Upper lobe of left lung (tissue), 6 donors: ENCODE measurements at regions not wholly inside any gene's neighbourhood (a gene's known extent, or its start where the extent isn't known, plus 50 kb on each side); places are given as distances from the start of the nearest gene placed in this dataset.
"Not testable (repeated sequence)": the region's sequence is repeated elsewhere in the genome, so short reads cannot be mapped to it uniquely, and the experiment has no call there.

Experiments
- ATAC-seq, 2 donors: fragments of 200-7000 bp; cut with Tn5 transposase; one replicate each; pipeline ENCODE4 v1.9.1; 2022; ENCODE audit warnings: mild to moderate bottlenecking in 2 of 2, moderate library complexity in 2 of 2; ENCODE audit not compliant: low FRiP score in 2 of 2
- DNase-seq, 2 donors: peaks; one replicate each; pipeline ENCODE4 v3.0.0-alpha.2; 2019 to 2020
- H3K27ac ChIP-seq, 4 donors: fragments of 200-600 bp; sonication (generic); one replicate each; pipeline ENCODE4 v1.5.1; 2016 to 2019
- H3K27me3 ChIP-seq, 4 donors: fragments of 200-600 bp; sonication (generic); one replicate each; pipeline ENCODE4 v1.5.1; 2017 to 2019
- H3K36me3 ChIP-seq, 4 donors: fragments of 200-600 bp; sonication (generic); one replicate each; pipeline ENCODE4 v1.5.1; 2016 to 2019
- H3K4me1 ChIP-seq, 4 donors: fragments of 200-600 bp; sonication (generic); one replicate each; pipeline ENCODE4 v1.5.1; 2018 to 2019
- H3K4me3 ChIP-seq, 4 donors: fragments of 200-600 bp; sonication (generic); one replicate each; pipeline ENCODE4 v1.5.1; 2017 to 2019; ENCODE audit warnings: mild to moderate bottlenecking in 2 of 4, moderate library complexity in 1 of 4
- H3K9me3 ChIP-seq, 4 donors: fragments of 200-600 bp; sonication (generic); one replicate each; pipeline ENCODE4 v1.5.1; 2018 to 2019
- EP300 ChIP-seq, 4 donors: sonication (generic); formaldehyde crosslinking; IDR thresholded peaks; one replicate each; pipeline ENCODE4 v1.5.1; 2017; ENCODE audit warnings: antibody characterized with exemption in 4 of 4, control low read depth in 2 of 4
- POLR2A ChIP-seq, 4 donors: fragments of 450-650 bp; IDR thresholded peaks; one replicate each; pipeline ENCODE4 v1.5.1; 2016 to 2017; ENCODE audit warnings: antibody characterized with exemption in 4 of 4, mild to moderate bottlenecking in 2 of 4
- POLR2AphosphoS5 ChIP-seq, 2 donors: sonication (generic); formaldehyde crosslinking; IDR thresholded peaks; one replicate each; pipeline ENCODE4 v1.5.1; 2017; ENCODE audit warnings: antibody characterized with exemption in 2 of 2
- WGBS, 2 donors: methylation state at CpG; one replicate each; pipeline ENCODE4 v1.1.5; 2017 to 2018; 5-methylcytosine and 5-hydroxymethylcytosine counted together
- TF ChIP-seq, protein P1 (sequence below), 6 experiments: fragments of 450-650 bp in 4 of 6; fragments of 200-600 bp in 2 of 6; sonication (generic) in 2 of 6; IDR thresholded peaks; one replicate each; pipeline ENCODE4 v1.5.1; 2016 to 2019; ENCODE audit warnings: antibody characterized with exemption in 6 of 6
- donor health status: DM: no; HTN: no; CAD: no; lungs with moderate emphysema.
- donor health status: DM: no; HTN: yes; CAD: no; lungs with severe emphysema.

GRCh38 chr9:24071716-24072115 is 245.7 kb upstream of the ELAVL2 start:
- TF ChIP-seq POLR2AphosphoS5 (IDR thresholded peaks at IDR 0.05): no peak
- no peak for TF ChIP-seq EP300 (IDR thresholded peaks at IDR 0.05)
- TF ChIP-seq, protein P1, sequence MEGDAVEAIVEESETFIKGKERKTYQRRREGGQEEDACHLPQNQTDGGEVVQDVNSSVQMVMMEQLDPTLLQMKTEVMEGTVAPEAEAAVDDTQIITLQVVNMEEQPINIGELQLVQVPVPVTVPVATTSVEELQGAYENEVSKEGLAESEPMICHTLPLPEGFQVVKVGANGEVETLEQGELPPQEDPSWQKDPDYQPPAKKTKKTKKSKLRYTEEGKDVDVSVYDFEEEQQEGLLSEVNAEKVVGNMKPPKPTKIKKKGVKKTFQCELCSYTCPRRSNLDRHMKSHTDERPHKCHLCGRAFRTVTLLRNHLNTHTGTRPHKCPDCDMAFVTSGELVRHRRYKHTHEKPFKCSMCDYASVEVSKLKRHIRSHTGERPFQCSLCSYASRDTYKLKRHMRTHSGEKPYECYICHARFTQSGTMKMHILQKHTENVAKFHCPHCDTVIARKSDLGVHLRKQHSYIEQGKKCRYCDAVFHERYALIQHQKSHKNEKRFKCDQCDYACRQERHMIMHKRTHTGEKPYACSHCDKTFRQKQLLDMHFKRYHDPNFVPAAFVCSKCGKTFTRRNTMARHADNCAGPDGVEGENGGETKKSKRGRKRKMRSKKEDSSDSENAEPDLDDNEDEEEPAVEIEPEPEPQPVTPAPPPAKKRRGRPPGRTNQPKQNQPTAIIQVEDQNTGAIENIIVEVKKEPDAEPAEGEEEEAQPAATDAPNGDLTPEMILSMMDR (IDR thresholded peaks at IDR 0.05): no peak
- no peak for TF ChIP-seq POLR2A (IDR thresholded peaks at IDR 0.05)
- 44 to 70% methylated on average over 2 of the region's 2 CpGs for WGBS, 2 donors

DNA sequence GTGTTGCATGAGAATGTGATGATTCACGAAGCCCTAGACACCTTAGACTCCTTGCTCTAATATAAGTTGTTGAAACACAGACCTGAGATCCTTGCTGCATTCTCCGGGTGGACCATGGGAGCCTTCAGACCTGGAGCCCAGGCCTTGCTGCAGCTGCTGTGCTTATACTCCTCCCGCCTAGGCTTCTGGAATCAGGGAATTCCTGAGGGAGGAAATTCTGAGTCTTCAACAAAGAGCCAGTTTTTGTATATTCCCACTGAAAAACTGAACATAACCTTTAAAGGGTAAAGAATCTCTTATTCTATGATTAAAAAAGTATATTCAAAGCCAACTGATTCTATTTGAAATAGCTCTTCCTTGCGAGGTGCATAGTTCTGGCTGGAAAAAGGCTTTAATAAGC is 245.1 kb upstream of the ELAVL2 start:
- ATAC-seq (no peak), DNase-seq (no peak)
- Histone ChIP-seq H3K27me3 (no peaks in the 10 kb centered on the region), H3K4me1 (no peaks in the 10 kb centered on the region), H3K36me3 (no peaks in the 10 kb centered on the region), H3K4me3 (no peak overlapping the region), H3K27ac (no peak overlapping the region), H3K9me3 (no peaks in the 10 kb centered on the region)
- 68 to 83% methylated on average over 4 of the region's 4 CpGs for WGBS, 2 donors
- TF ChIP-seq POLR2AphosphoS5 (IDR thresholded peaks at IDR 0.05) (no peak), EP300 (IDR thresholded peaks at IDR 0.05) (no peak), POLR2A (IDR thresholded peaks at IDR 0.05) (no peak)
- TF ChIP-seq, protein P1 (IDR thresholded peaks at IDR 0.05): no peak

More at GRCh38 chr9:24071716-24072115, 245.7 kb upstream of the ELAVL2 start:
- H3K9me3 ChIP-seq: no peaks in the 10 kb centered on the region
- H3K36me3 ChIP-seq: no peaks in the 10 kb centered on the region
- H3K27ac ChIP-seq: no peak overlapping the region
- no peak for ATAC-seq
- H3K27me3 ChIP-seq: no peaks in the 10 kb centered on the region
- no peak overlapping the region for H3K4me3 ChIP-seq
- no peak for DNase-seq
- no peaks in the 10 kb centered on the region for H3K4me1 ChIP-seq

DNA sequence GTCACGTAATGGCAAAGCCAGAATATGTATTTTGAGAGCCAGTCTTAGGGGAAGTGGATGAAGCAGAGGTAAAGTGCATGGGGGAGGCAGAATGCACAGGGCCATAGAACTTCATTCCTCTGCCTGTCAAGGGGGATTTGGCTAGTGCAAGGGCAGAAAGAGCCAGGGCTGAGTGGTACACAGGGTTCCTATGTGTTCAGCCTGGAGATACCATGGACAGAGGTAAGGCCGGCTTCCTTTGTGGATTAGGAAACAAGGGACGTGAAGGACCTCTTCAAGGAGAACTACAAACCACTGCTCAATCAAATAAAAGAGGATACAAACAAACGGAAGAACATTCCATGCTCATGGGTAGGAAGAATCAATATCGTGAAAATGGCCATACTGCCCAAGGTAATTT is 241.1 kb upstream of the ELAVL2 start:
- not testable (repeated sequence) for DNase-seq, H3K36me3 ChIP-seq, ATAC-seq, H3K27me3 ChIP-seq, H3K9me3 ChIP-seq, H3K4me1 ChIP-seq, H3K4me3 ChIP-seq, H3K27ac ChIP-seq
- 61 to 67% methylated on average over 4 to 5 of the region's 5 CpGs for WGBS, 2 donors

DNA sequence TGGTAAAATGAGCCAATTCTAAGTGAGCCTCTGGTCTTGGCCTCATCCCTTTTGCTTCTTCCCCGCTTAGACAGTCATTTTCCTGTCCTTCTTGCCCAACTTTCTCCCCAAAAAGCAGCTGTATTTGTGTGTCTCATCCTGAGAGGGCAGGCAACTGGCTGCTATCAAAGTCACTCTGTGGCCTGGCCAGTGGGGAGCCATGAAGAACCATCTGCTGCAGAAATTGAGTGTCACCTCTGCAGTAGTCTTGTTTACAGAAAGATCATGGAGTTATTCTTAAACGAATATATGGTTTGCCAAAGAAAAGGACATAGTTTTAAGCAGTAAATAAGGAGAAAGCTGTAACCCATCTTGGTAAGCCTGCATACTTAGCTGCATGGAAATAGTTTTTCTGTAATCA is 233.6 kb upstream of the ELAVL2 start:
- DNase-seq: no peak
- 40 to 47% methylated on average over 2 of the region's 2 CpGs for WGBS, 2 donors
- H3K9me3 ChIP-seq: peaks cover 0 to 4% (median 0%) of the 10 kb centered on the region in 4 donors
- no peak for ATAC-seq
- TF ChIP-seq EP300 (IDR thresholded peaks at IDR 0.05) (no peak), POLR2AphosphoS5 (IDR thresholded peaks at IDR 0.05) (no peak), POLR2A (IDR thresholded peaks at IDR 0.05) (no peak)
- TF ChIP-seq, protein P1 (IDR thresholded peaks at IDR 0.05): no peak
- no peak overlapping the region for H3K27ac ChIP-seq
- no peaks in the 10 kb centered on the region for H3K4me1 ChIP-seq
- H3K4me3 ChIP-seq: no peak overlapping the region
- H3K36me3 ChIP-seq: no peaks in the 10 kb centered on the region
- no peaks in the 10 kb centered on the region for H3K27me3 ChIP-seq

GRCh38 chr9:24051587-24051986 is 225.5 kb upstream of the ELAVL2 start:
- Histone ChIP-seq H3K4me1 (no peaks in the 10 kb centered on the region), H3K27ac (no peak overlapping the region), H3K27me3 (no peaks in the 10 kb centered on the region), H3K9me3 (no peaks in the 10 kb centered on the region), H3K4me3 (no peak overlapping the region), H3K36me3 (no peaks in the 10 kb centered on the region)
- DNase-seq (no peak), ATAC-seq (no peak)
- WGBS, 2 donors: 79 to 80% methylated on average over 3 of the region's 3 CpGs
- TF ChIP-seq EP300 (IDR thresholded peaks at IDR 0.05) (no peak), POLR2AphosphoS5 (IDR thresholded peaks at IDR 0.05) (no peak), POLR2A (IDR thresholded peaks at IDR 0.05) (no peak)
- TF ChIP-seq, protein P1 (IDR thresholded peaks at IDR 0.05): no peak

DNA sequence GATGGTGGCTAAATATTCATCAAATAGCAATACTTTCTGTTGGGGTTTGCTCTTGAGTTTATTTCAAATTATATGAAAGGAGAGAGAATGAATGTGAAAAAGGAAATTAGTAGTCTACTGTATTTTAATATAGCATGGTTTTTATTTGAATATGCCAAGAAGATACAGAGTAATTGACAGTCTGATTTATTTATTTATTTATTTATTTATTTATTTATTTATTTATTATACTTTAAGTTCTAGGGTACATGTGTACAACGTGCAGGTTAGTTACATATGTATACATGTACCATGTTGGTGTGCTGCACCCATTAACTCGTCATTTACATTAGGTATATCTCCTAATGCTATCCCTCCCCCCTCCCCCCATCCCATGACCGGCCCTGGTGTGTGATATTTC is 224.2 kb upstream of the ELAVL2 start:
- not testable (repeated sequence) for DNase-seq, H3K9me3 ChIP-seq, H3K27me3 ChIP-seq, ATAC-seq, H3K27ac ChIP-seq, H3K4me3 ChIP-seq, H3K36me3 ChIP-seq, H3K4me1 ChIP-seq
- WGBS, 2 donors: 60 to 83% methylated on average over 2 to 3 of the region's 3 CpGs
